Right lung (tissue), 2 donors: ENCODE measurements at regions not wholly inside any gene's neighbourhood (a gene's known extent, or its start where the extent isn't known, plus 50 kb on each side); places are given as distances from the start of the nearest gene placed in this dataset.
A peak's percentile ranks its signal among the peaks of the same experiment; 100 is the strongest.
"Not testable (repeated sequence)": the region's sequence is repeated elsewhere in the genome, so short reads cannot be mapped to it uniquely, and the experiment has no call there.

ENCODE experiments used
- DNase-seq, 2 donors: peaks; one replicate each; pipeline ENCODE4 v3.0.0-alpha.2; 2013

DNA sequence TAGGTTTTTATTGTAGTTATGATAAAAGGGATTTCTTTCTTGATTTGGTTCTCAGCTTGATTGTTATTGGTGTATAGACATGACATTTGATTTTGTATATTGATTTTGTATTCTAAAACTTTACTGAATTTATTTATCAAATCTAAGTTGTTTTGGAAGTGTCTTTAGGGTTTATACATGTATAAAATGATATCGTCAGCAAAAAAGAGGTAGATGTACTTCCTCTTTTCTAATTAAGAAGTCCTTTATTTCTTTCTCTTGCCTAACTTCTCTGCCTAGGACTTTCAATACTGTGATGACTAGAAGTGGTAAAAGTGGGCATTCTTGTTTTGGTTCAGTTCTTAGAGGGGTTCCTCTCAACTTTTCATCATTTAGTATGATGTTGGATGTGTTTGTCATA lies 487.3 kb upstream of the KIF2B start:
- no peak for DNase-seq

DNA sequence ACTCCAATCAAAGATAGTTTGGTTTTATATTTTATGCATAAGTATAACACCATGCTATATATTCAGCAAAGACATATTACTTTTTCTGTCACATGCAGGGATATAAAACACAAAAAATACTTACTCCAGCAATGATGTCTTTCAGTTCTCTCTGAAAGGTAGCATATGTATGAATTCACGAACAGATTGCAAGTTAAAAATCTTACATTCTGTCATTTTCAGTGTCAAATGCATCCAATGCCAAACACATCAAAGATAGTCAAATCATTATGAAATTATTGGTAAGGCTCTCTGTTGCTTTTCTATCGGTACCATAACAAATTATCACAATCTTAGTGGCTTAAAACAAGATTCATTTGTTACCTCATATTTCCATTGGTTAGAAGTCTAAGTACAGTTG lies 492.0 kb upstream of the KIF2B start:
- DNase-seq, result no peak

DNA sequence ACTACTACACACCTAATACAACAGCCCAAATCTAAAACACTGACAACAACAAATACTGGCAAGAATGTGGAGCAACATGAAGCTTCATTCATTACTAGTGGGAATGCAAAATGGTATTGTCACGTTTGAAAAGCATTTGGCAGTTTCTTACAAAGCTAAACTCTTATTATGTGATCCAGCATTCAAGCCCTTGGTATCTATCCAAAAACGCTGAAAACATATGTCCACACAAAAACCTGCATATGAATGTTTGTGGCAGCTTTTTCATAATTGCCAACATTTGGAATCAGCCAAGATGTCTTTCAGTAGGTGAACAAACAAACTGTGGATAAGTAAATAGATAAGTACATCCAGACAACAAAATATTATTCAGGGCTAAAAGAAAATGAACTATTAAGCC lies 501.1 kb upstream of the KIF2B start:
- no peak for DNase-seq

DNA sequence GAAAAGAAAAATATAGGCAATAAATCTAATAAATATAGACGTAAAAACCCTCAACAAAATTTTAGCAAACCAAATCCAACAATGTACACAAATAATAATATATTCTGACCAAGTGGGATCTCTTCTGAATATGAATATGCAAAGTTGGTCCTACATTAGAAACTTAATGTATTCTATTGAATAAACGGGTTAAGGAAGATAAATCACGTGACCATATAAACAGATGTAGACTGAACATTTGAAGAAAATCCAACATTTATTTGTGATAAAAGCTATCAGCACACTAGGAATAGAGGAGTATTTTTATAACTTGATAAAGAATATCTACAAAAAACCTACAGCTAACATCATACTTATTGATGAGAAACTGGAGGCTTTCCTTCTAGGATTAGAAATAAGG lies 502.8 kb upstream of the KIF2B start:
- no peak for DNase-seq

DNA sequence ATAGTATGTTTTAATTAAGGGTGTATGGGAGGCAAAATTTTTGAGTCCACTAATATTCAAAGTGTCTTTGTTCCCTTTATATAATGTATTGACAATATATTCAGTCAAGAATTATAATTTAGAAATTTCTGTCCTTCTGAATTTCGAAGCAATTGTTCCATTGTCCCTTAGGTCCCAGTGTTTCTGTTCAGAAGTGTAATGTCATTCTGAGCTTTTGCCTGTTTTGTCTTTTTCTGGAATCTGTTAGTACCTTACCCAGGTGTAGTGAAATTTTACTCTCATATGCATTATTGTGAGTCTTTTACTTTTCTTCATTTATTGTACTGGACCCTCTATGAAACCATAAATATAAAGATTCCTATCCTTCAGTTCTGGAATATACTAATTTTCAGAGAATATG lies 505.7 kb upstream of the KIF2B start:
- DNase-seq, result no peak

DNA sequence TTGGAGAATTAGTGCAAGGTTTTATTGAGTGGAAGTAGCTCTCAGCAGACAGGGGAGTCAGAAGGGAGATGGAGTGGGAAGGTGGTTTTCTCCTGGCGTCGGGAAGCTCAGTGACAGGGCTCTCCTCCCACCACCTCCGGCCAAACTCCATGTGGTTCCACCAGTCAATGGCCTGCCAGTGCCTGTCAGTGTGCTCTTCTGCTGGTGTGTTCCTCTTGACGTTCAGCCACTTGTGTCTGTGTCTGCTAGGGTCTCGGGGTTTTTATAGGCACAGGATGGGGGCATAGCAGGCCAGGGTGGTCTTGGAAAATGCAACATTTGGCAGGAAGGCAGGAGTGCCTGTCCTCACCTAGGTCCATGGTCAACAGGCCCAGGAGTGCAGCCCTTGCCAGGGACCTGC lies 506.7 kb upstream of the KIF2B start:
- no peak for DNase-seq

DNA sequence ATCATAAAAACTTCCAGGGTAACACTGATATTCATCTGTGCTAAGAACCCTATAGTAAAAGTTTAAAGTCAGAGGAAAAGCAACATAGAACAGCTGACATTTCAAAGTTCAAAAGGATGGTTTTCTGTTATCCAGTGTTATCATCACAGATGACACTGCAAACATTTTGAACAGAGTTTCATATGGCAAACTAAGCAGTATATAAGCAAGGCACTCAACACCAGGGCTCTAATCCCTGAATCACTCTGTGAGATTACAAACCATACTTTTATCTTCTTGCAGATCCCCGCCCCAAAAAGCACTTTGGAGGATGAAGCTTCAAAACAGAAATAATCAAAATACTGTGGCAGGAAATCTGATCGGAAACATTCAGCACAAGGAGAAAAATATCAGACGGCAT lies 508.2 kb upstream of the KIF2B start:
- DNase-seq, result no peak

DNA sequence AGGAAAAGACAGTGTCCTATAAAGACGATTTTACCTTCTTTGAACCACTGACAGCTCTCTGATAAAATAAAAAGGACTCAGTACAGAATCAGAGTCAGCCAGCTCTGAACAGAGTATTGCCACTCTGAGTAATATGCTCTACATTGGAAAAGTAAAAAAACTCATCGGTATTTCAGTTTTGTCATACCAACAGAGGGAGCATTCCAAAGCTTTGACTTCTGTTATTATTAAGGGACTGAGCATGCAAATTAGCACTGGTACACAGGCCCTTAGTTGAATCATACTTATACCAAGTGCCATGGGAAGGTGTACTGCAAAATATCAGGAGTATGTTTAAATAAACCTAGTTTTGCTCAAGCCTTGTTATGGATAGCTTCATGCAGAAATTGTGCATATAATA lies 509.0 kb upstream of the KIF2B start:
- DNase-seq, result no peak

DNA sequence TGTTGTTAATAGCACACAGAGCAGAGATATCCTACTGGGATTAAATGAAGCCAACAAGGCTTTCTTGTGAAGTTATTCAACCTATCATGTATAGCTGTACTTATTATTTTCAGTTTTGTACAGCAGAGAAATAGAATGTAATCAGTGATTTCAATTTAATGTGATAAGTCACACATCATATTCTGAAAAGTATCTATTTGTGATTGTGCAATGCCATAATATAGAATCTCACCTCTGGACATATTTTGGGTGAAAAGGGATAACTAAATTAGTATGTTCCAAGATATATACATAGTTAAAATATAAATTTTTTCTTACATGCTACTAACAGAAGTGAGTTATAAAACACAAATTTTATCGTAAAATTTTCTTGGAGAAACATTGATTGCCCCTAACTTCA lies 544.3 kb upstream of the KIF2B start:
- DNase-seq, result no peak

DNA sequence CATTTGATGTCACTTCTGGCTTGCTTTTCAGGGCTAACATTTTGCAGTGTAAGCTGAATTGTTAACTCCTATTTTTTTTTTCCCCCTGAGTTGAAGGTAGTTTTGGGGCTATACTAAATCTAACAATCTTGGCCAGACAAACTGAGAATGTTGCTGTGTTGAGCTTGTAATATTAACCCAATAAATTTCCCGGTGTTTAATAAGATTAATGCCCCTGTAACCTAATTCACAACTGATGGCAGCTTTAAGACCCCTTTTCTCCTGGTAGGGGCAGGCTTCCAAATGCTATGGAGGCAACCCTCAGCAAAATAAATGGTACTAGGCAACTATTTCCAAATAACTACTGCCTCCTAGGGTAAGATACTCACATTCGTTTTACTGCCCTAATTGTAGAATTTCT lies 549.6 kb upstream of the KIF2B start:
- DNase-seq, result no peak

DNA sequence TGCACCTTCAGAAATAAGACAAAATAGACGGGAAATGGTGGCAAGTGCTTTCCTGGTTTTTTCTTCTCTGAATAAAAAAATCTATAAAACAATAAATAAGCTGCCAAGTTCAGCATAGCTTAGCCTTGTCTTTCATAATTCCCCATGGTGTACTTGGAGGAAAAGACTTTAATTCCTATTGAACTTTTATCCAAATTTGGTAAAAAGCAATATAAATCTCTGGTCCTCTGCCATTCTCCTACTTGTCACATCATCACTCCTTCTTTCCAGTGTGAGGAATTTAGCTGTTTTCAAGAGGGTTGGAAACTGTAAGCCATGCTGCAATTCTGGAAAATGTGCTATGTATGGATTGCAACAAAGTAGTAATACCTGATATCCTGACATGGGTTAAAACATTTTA lies 551.8 kb upstream of the KIF2B start:
- peak; percentile 5 to 24 for DNase-seq

DNA sequence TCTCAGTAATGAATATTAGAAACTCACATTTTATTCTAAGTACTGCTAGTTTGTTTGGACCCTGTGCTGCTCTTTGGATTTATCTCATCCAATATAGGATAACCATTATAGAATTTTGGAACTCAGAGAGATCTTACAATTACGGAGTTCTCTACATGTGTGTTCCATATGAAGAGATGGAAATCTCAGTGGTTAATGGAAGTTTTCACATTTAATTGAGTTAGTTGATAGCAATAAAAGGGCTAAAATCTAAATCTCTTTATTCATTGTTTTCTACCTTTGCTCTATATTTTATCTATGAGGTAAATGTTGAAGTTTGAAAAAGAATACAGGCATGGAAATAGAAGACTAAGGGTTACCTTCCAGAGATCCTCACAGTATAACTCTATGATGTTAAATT lies 558.0 kb upstream of the KIF2B start:
- DNase-seq, result no peak

DNA sequence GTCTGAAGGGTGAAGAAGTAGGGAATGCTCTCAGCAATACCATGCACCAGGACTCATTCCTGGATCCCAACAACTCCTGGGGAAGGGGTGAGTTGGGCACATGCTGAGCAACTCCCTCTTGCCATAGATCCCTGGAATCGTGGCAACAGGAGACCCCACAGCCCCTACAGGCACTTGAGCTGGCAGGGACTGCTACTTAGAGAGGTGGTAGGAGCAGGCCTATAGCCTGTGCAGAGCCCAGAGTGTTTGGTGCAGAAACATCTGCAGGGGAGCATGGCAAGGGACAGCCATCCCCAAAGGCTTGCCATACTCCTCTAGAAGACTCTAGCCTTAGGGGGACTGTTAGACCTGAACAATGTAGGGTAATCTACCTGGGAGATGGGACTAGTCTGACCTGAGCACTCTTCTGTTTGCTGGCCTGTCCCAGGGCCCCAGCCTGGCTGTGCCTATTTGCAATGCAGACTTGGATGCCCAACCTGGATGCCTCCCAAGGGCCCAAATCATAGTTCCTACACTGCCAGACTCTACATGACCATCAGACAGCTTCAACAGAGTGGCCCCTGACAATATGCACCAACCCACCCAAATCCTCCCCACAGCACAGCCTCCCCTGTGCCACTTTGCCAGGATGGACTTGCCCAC lies 568.6 kb upstream of the KIF2B start:
- no peak for DNase-seq

DNA sequence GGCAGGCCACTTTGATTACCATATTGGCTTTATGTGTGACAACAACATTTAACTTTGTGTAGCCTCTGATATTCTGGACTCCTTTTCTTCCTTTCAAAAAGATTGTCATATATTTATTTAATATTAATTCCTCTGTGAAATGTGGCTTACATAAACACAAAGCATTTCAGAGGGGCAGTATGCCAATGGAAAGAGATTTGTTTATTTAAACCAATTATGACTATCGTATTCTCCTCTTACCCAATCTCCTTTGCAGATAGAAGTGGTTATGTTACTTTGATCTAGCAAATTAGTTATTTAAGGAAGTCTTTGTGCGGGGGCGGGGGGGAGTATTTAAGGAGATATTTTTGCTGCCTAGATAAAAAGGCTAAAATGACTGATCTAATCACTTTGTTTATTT lies 573.7 kb upstream of the KIF2B start:
- no peak for DNase-seq

DNA sequence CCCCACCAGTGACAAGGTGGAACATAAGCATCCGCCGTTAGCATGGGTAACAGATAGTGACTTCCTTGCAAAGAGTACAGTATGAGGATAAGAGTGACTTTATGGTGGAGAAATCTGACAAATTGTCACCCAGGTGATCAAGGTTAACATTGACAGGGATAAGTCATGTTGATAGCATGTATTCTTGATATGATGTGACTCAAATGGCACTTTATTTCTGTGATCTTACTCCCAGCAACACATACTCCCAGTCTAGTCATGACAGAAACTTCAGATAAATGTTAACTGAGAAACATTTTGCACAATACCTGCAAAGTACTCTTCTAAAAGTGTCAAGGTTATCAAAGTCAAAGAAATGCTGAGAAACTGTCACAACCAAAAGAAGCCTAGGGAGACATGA lies 588.6 kb upstream of the KIF2B start:
- no peak for DNase-seq

DNA sequence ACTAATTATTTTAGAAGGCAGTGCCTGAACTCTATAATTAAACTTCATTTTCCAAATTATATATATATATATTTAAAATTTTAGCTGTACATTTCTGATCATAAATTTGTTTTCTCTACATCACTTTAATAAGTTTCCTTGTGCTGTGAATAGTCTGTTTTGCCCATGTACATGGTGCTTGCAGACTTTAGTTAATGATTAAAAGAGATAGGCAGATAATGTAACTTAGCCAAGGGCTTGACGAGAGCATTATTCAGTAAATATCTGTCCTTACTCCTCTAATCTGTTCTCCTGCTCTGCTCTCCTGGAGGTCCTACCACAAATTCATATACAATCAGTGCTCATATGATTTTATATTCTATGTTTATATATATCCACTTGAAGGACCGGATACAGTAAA lies 595.2 kb upstream of the KIF2B start:
- DNase-seq, result no peak

DNA sequence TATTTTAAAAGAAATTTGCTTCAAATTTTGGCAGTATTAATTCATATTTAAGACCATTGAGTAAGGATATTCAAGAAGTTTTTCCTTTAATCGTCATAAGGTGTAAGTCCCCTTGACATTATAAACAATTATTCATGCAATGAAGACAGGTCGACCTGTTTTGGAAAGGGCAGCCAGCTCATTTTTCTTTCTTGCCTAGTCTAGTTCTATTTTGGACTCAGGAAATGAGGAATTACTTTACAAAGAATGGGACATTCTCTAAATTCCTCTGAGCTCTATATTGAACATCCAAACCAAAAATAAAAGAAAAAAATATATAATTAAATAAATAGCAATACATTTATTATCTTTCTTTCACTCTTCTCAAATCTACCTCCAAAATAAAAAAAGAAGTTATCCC lies 595.6 kb upstream of the KIF2B start:
- DNase-seq, result no peak

DNA sequence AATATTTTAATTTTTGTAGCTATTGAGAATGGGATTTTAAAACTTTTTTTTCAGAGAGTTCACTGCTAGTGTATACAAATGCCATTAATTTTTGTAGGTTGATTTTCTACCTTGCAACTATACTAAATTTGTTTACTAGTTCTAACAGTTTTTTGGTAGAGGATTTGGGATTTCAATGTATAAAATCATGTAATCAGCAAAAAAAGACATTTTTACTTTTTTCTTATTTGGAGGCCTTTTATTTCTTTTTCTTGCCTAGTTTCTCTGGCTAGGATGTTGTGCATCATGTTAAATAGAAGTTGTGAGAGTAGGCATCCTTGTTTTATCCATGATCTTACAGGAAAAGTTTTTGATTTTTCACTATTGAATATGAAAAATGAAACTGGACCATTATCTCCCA lies 602.9 kb upstream of the KIF2B start:
- DNase-seq, result no peak

DNA sequence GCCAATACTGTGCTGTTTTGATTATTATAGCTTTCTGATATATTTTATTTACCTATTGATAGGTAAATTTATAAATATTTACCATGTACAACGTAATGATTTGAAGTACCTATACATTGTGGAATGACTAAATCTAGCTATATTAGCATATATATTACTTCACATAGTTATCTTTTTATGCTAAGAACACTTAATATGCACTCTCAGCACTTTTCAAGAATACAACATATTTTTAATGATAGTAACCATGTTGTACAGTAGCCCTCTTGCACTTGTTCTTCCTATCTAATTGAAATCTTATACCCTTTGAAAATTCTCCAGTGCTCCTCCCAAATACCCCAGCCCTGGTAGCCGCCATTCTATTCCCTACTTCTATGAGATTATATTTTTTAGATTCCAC lies 604.0 kb upstream of the KIF2B start:
- no peak for DNase-seq

DNA sequence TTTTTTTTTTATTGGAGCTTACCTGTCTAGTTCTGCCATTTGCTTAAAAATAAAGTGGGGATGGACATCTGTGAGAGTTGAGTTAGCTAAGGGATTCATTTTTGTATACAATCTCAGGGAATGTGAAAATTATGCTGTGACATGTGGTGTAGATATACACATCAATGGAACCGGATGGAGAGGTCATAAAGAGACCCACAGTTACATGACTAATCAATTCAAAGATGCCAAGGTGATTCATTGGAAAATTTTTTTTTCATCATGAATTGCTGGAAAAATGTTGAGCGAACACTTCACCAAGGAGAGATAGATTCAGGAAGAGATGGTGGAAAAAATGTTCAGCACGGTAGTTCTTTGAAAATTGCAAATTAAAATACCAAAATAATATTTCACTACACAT lies 605.4 kb upstream of the KIF2B start:
- DNase-seq, result no peak

DNA sequence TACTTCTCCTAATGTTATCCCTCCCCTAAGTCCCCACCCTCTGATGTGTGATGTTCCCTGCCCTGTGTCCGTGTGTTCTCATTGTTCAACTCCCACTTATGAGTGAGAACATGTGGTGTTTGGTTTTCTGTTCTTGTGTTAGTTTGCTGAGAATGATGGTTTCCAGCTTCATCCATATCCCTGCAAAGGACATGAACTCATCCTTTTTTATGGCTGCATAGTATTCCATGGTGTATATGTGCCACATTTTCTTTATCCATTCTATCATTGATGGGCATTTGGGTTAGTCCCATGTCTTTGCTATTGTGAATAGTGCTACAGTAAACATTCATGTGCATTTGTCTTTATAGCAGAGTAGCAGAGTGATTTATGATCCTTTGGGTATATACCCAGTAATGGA lies 613.8 kb upstream of the KIF2B start:
- DNase-seq, result not testable (repeated sequence)

DNA sequence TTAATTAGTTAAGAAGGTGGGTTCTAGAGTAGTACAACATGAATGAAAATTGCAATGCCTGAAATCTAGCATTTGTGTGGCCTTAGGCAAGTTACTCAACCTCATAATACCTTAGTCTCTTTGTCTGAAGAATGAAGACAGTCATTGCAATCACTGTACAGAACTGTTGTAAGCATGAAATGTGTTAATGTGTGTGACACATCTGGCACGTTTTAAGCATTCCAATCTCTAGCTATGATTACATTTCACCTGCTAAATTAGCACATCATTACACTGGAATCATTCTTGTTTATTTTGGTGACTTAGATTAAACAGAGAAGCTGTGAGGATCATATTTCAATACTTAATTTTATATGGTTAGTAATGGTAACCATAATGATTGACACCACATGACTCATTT lies 629.7 kb upstream of the KIF2B start:
- DNase-seq, result no peak

DNA sequence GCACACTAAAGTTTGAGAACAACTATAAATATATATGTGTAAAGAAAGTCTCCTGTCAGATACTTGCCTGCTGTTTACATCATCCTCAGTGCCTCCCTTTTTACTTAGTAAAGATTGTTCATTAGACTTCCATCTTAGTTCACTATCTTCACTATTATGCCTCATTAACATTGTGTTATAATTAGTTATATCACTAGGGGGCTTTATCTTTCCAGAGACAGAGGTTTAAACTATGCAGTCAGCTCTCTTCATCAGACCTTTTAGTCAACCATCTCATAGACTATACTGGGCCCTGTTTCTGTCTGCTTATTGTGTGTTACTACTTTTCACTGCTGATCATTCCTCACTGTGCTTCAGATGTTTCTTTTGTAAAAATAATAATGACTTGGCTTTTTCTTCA lies 630.8 kb upstream of the KIF2B start:
- no peak for DNase-seq

DNA sequence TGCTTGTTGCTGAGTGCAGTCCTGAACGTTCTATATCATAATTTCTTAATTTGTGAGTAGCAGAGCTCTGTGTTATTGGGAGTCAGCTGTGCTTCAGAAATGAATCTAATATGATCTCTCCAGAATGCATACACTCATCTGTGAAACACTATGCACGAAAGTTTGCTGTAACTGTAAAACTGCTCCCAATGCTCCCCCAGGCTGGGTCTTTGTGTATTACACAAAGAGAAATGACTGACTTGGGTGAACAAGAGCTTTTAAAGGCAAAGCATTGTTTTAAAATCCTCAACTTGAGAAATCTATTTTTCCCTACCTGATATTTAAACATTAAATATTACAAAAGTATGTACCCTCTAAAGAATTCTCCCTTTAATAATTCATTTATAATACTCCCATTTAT lies 636.7 kb upstream of the KIF2B start:
- DNase-seq, result no peak

DNA sequence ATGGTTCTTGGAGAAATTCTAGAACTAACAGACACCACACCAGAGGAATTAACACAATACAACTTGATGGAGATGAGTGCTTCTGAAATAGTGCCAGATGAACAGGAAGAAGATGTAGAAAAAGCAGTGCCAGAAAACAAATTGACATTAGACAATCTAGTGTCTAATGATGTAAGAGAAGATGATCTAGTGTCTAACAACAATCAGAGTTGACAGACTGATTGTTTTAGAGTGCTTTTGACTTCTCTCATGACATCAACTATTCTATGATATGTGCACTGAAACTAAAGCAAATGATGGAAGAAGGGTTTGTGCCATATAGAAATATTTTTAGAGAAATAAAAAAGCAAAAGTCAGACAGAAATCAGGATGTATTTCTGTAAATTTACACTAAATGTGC lies 646.1 kb upstream of the KIF2B start:
- no peak for DNase-seq
